ENCODE measurements at regions not wholly inside any gene's neighbourhood (a gene's known extent, or its start where the extent isn't known, plus 50 kb on each side); places are given as distances from the start of the nearest gene placed in this dataset.

GRCh38 chr2:120576509-120577474 is 158.9 kb upstream of the GLI2 start:
- peak overlapping the region; percentile 23 to 62 (median 42) for H3K4me3 ChIP-seq
- no peaks in the 10 kb centered on the region for H3K9me3 ChIP-seq
- no peaks in the 10 kb centered on the region for H3K36me3 ChIP-seq
- TF ChIP-seq POLR2AphosphoS5 (IDR thresholded peaks at IDR 0.05) (peak in 2 of 3 donors; percentile 35 to 42), POLR2A (IDR thresholded peaks at IDR 0.05) (no peak), CTCF (IDR thresholded peaks at IDR 0.05) (peak in 2 of 3 donors; percentile 15 to 35)
- intact Hi-C loops (cut with DNase I; ENCODE audit: low total_unique reads): loop anchor here (5.0 kb wide), 1 partner anchor 1444 kb away; no protein-coding TSS in a partner anchor
- no peaks in the 10 kb centered on the region for H3K27me3 ChIP-seq
- H3K4me1 ChIP-seq: peaks cover 0 to 7% of the 10 kb centered on the region in 2 donors
- peak; percentile 57 to 77 for DNase-seq (ENCODE audit: low spot score in 2 of 2)
- peak overlapping the region; percentile 81 to 82 for H3K27ac ChIP-seq

- Histone ChIP-seq H3K27ac (peak overlapping the region in 1 of 2 donors; percentile 82), H3K4me1 (peaks cover 0 to 7% of the 10 kb centered on the region in 2 donors), H3K36me3 (no peaks in the 10 kb centered on the region), H3K27me3 (no peaks in the 10 kb centered on the region), H3K4me3 (no peak overlapping the region), H3K9me3 (no peaks in the 10 kb centered on the region)
- no peak for TF ChIP-seq CTCF (IDR thresholded peaks at IDR 0.05)
- no peak for TF ChIP-seq POLR2AphosphoS5 (IDR thresholded peaks at IDR 0.05)
- no peak for TF ChIP-seq POLR2A (IDR thresholded peaks at IDR 0.05)
- DNase-seq (ENCODE audit: low spot score in 2 of 2): no peak
- intact Hi-C loops (cut with DNase I; ENCODE audit: low total_unique reads): loop anchor here (5.0 kb wide), 1 partner anchor 1446 kb away; no protein-coding TSS in a partner anchor
Measured at GRCh38 chr2:120577721-120578295, 157.9 kb upstream of the GLI2 start.

GRCh38 chr2:120578576-120579352 is 156.9 kb upstream of the GLI2 start:
- DNase-seq (ENCODE audit: low spot score in 2 of 2): no peak
- Histone ChIP-seq H3K27ac (no peak overlapping the region), H3K4me3 (no peak overlapping the region), H3K4me1 (peaks cover 0 to 7% of the 10 kb centered on the region in 2 donors), H3K36me3 (no peaks in the 10 kb centered on the region), H3K9me3 (no peaks in the 10 kb centered on the region), H3K27me3 (no peaks in the 10 kb centered on the region)
- intact Hi-C loops (cut with DNase I; ENCODE audit: low total_unique reads): loop anchor here (5.0 kb wide), 1 partner anchor 1446 kb away; no protein-coding TSS in a partner anchor
- TF ChIP-seq CTCF (IDR thresholded peaks at IDR 0.05): no peak
- TF ChIP-seq POLR2A (IDR thresholded peaks at IDR 0.05): no peak
- TF ChIP-seq POLR2AphosphoS5 (IDR thresholded peaks at IDR 0.05): no peak

GRCh38 chr2:120579916-120580685 is 155.6 kb upstream of the GLI2 start:
- Histone ChIP-seq H3K4me1 (peaks cover 0 to 7% of the 10 kb centered on the region in 2 donors), H3K9me3 (no peaks in the 10 kb centered on the region), H3K27ac (no peak overlapping the region), H3K27me3 (no peaks in the 10 kb centered on the region), H3K4me3 (no peak overlapping the region), H3K36me3 (no peaks in the 10 kb centered on the region)
- TF ChIP-seq CTCF (IDR thresholded peaks at IDR 0.05): no peak
- TF ChIP-seq POLR2A (IDR thresholded peaks at IDR 0.05): no peak
- no peak for TF ChIP-seq POLR2AphosphoS5 (IDR thresholded peaks at IDR 0.05)
- DNase-seq (ENCODE audit: low spot score in 2 of 2): no peak
- intact Hi-C loops (cut with DNase I; ENCODE audit: low total_unique reads): loop anchor here (5.0 kb wide), 2 partner anchors 478 to 1448 kb away; no protein-coding TSS in a partner anchor
